CD14-positive monocyte (primary cell): ENCODE measurements at regions not wholly inside any gene's neighbourhood (a gene's known extent, or its start where the extent isn't known, plus 50 kb on each side); places are given as distances from the start of the nearest gene placed in this dataset.

ENCODE experiments used
- DNase-seq, 3 donors: peaks; one replicate each; pipeline ENCODE4 v3.0.0-alpha.2; 2011 to 2022
- H2AFZ ChIP-seq: 2 replicates; pipeline ENCODE4 v1.6.0; 2012; ENCODE audit warnings: mild to moderate bottlenecking, low read depth, low read length, inconsistent platforms; ENCODE audit not compliant: insufficient read depth, poor library complexity, severe bottlenecking
- H3K27ac ChIP-seq, 2 donors: 1 replicate in 1 of 2; 2 replicates in 1 of 2; pipeline ENCODE4 v1.5.1; 2012 to 2013; ENCODE audit warnings: low read length in 2 of 2, control low read depth in 1 of 2, inconsistent platforms in 1 of 2, low read depth in 1 of 2, mild to moderate bottlenecking in 1 of 2
- H3K27me3 ChIP-seq, 2 donors: one replicate each; pipeline versions ENCODE4 v1.6.0 to v1.6.1; 2011 to 2013; ENCODE audit warnings: low read length in 2 of 2; ENCODE audit not compliant: control insufficient read depth in 2 of 2, insufficient read depth in 2 of 2
- H3K36me3 ChIP-seq, 2 donors: replicated peaks in 1 of 2; 1 replicate in 1 of 2; 2 replicates in 1 of 2; pipeline versions ENCODE4 v1.5.1 to v1.6.1; 2012 to 2013; ENCODE audit warnings: low read length in 2 of 2, control low read depth in 1 of 2, inconsistent platforms in 1 of 2, mild to moderate bottlenecking in 1 of 2; ENCODE audit not compliant: insufficient read depth in 2 of 2, control insufficient read depth in 1 of 2
- H3K4me1 ChIP-seq, 2 donors: 1 replicate in 1 of 2; 2 replicates in 1 of 2; pipeline versions ENCODE4 v1.5.1 to v1.6.1; 2012 to 2013; ENCODE audit warnings: low read length in 2 of 2, control low read depth in 1 of 2, inconsistent platforms in 1 of 2, mild to moderate bottlenecking in 1 of 2, moderate library complexity in 1 of 2; ENCODE audit not compliant: insufficient read depth in 2 of 2, control insufficient read depth in 1 of 2
- H3K4me2 ChIP-seq: replicated peaks from 2 replicates; pipeline ENCODE3; 2012; ENCODE audit warnings: low read length, moderate library complexity, mild to moderate bottlenecking; ENCODE audit not compliant: poor library complexity, severe bottlenecking; ENCODE audit errors: extremely low read depth
- H3K4me3 ChIP-seq, 3 experiments: fragments of 200-600 bp in 1 of 3; sonication (generic) in 1 of 3; replicated peaks in 1 of 3; 1 replicate in 2 of 3; 2 replicates in 1 of 3; pipeline ENCODE4 v1.5.1; 2011 to 2013; ENCODE audit warnings: low read length in 3 of 3, mild to moderate bottlenecking in 3 of 3, control low read depth in 2 of 3, low read depth in 2 of 3, inconsistent platforms in 1 of 3, moderate library complexity in 1 of 3
- H3K79me2 ChIP-seq: 2 replicates; pipeline ENCODE4 v1.6.0; 2012; ENCODE audit warnings: mild to moderate bottlenecking, control low read depth, inconsistent platforms, low read length, moderate library complexity; ENCODE audit not compliant: insufficient read depth
- H3K9ac ChIP-seq: 2 replicates; pipeline ENCODE4 v1.6.0; 2017; ENCODE audit warnings: low read length, mild to moderate bottlenecking; ENCODE audit not compliant: insufficient read depth, poor library complexity, severe bottlenecking
- H3K9me3 ChIP-seq, 2 donors: replicated peaks in 1 of 2; 1 replicate in 1 of 2; 2 replicates in 1 of 2; pipeline versions ENCODE4 v1.5.1 to v1.6.1; 2012 to 2013; ENCODE audit warnings: low read length in 2 of 2, control low read depth in 1 of 2; ENCODE audit not compliant: control insufficient read depth in 1 of 2, insufficient read depth in 1 of 2
- H4K20me1 ChIP-seq: 2 replicates; pipeline ENCODE4 v1.6.0; 2012; ENCODE audit warnings: mild to moderate bottlenecking, low read length, control low read depth, moderate library complexity; ENCODE audit not compliant: insufficient read depth
- H3K27ac Mint-ChIP-seq, 7 donors: one replicate each; pipeline ENCODE4 v1.8.0; 2020; ENCODE audit warnings: mild to moderate bottlenecking in 7 of 7, mixed read lengths in 7 of 7, moderate library complexity in 6 of 7, inconsistent platforms in 2 of 7
- H3K27me3 Mint-ChIP-seq, 3 donors: one replicate each; pipeline ENCODE4 v1.8.0; 2021 to 2022; ENCODE audit warnings: low read depth in 3 of 3, mild to moderate bottlenecking in 3 of 3, mixed read lengths in 3 of 3, moderate library complexity in 3 of 3, inconsistent platforms in 1 of 3
- H3K36me3 Mint-ChIP-seq, 2 donors: one replicate each; pipeline ENCODE4 v1.8.0; 2020; ENCODE audit warnings: mixed read lengths in 2 of 2, inconsistent platforms in 1 of 2, mild to moderate bottlenecking in 1 of 2
- H3K4me1 Mint-ChIP-seq: one replicate; pipeline ENCODE4 v1.8.0; 2020; ENCODE audit warnings: mild to moderate bottlenecking, mixed read lengths
- H3K4me3 Mint-ChIP-seq, 2 donors: one replicate each; pipeline ENCODE4 v1.8.0; 2020; ENCODE audit warnings: mild to moderate bottlenecking in 2 of 2, mixed read lengths in 2 of 2, moderate library complexity in 1 of 2
- H3K9me3 Mint-ChIP-seq, 7 donors: one replicate each; pipeline ENCODE4 v1.8.0; 2020 to 2022; ENCODE audit warnings: mixed read lengths in 7 of 7, mild to moderate bottlenecking in 6 of 7, moderate library complexity in 6 of 7, inconsistent platforms in 2 of 7
- CTCF ChIP-seq: fragments of 200-600 bp; IDR thresholded peaks from one replicate; pipeline ENCODE4 v1.8.0; 2022; ENCODE audit warnings: antibody characterized with exemption, mild to moderate bottlenecking
- WGBS: methylation state at CpG from one replicate; pipeline ENCODE4 v1.1.5; 2013; ENCODE audit warnings: missing lambda C conversion rate; ENCODE audit not compliant: insufficient coverage; 5-methylcytosine and 5-hydroxymethylcytosine counted together
- intact Hi-C, 2 donors: fragments of 100-400 bp; cut with micrococcal nuclease; formaldehyde crosslinking; loops; one replicate each; pipeline versions ENCODE4 v1.15.0 to v1.15.1; 2023

GRCh38 chr17:68682903-68683302 lies 81.7 kb upstream of the FAM20A start:
- peaks cover 1 to 8% (median 4%) of the 10 kb centered on the region in 7 donors for H3K9me3 Mint-ChIP-seq
- Histone ChIP-seq H3K9me3 (no peaks in the 10 kb centered on the region), H3K27ac (no peak overlapping the region), H3K27me3 (no peaks in the 10 kb centered on the region), H3K4me1 (no peaks in the 10 kb centered on the region), H3K4me2 (no peak overlapping the region), H3K4me3 (no peak overlapping the region), H3K36me3 (no peaks in the 10 kb centered on the region), H3K79me2 (no peaks in the 10 kb centered on the region), H4K20me1 (no peaks in the 10 kb centered on the region), H2AFZ (no peak overlapping the region), H3K9ac (no peak overlapping the region)
- no peak for TF ChIP-seq CTCF
- peaks cover 3 to 4% (median 3%) of the 10 kb centered on the region in 3 donors for H3K27me3 Mint-ChIP-seq
- no peak overlapping the region for H3K4me3 Mint-ChIP-seq
- H3K27ac Mint-ChIP-seq, result no peak overlapping the region
- DNase-seq, result no peak
- no peaks in the 10 kb centered on the region for H3K36me3 Mint-ChIP-seq
- 100% methylated on average over 2 of the region's 5 CpGs for WGBS
- no peaks in the 10 kb centered on the region for H3K4me1 Mint-ChIP-seq
- intact Hi-C loops, result no loop called here

- no peak overlapping the region for H3K27ac ChIP-seq
- H3K4me2 ChIP-seq, result no peak overlapping the region
- H3K4me1 Mint-ChIP-seq, result no peaks in the 10 kb centered on the region
- H3K79me2 ChIP-seq, result no peaks in the 10 kb centered on the region
- WGBS, result no CpG with 5 or more reads among the region's 1 CpG
- intact Hi-C loops, result no loop called here
- H3K9me3 Mint-ChIP-seq, result peaks cover 1 to 8% (median 4%) of the 10 kb centered on the region in 7 donors
- H3K36me3 Mint-ChIP-seq, result no peaks in the 10 kb centered on the region
- TF ChIP-seq CTCF, result no peak
- H2AFZ ChIP-seq, result no peak overlapping the region
- H3K9ac ChIP-seq, result no peak overlapping the region
- no peaks in the 10 kb centered on the region for H4K20me1 ChIP-seq
- no peak overlapping the region for H3K4me3 Mint-ChIP-seq
- no peaks in the 10 kb centered on the region for H3K9me3 ChIP-seq
- no peaks in the 10 kb centered on the region for H3K4me1 ChIP-seq
- no peak overlapping the region for H3K4me3 ChIP-seq
- no peaks in the 10 kb centered on the region for H3K36me3 ChIP-seq
- peaks cover 1 to 5% (median 4%) of the 10 kb centered on the region in 3 donors for H3K27me3 Mint-ChIP-seq
- no peak for DNase-seq
- H3K27me3 ChIP-seq, result no peaks in the 10 kb centered on the region
- no peak overlapping the region for H3K27ac Mint-ChIP-seq
Measured at GRCh38 chr17:68679882-68680281, 78.7 kb upstream of the FAM20A start.
